Lower lobe of right lung (tissue), 2 donors: ENCODE measurements at regions not wholly inside any gene's neighbourhood (a gene's known extent, or its start where the extent isn't known, plus 50 kb on each side); places are given as distances from the start of the nearest gene placed in this dataset.

Experiments
- ATAC-seq, 2 donors: fragments of 200-7000 bp; cut with Tn5 transposase; one replicate each; pipeline ENCODE4 v1.9.1; 2020 to 2022; ENCODE audit warnings: mild to moderate bottlenecking in 2 of 2, moderate library complexity in 2 of 2
- DNase-seq: peaks from one replicate; pipeline ENCODE4 v3.0.0-alpha.2; 2020
- H3K27ac ChIP-seq: fragments of 200-600 bp; one replicate; pipeline ENCODE4 v1.8.0; 2022
- H3K27me3 ChIP-seq: fragments of 200-600 bp; one replicate; pipeline ENCODE4 v1.8.0; 2022; ENCODE audit warnings: low read depth
- H3K36me3 ChIP-seq: fragments of 200-600 bp; one replicate; pipeline ENCODE4 v1.8.0; 2022; ENCODE audit warnings: mild to moderate bottlenecking
- H3K4me1 ChIP-seq: fragments of 200-600 bp; one replicate; pipeline ENCODE4 v1.8.0; 2022
- H3K4me3 ChIP-seq: fragments of 200-600 bp; one replicate; pipeline ENCODE4 v1.8.0; 2022; ENCODE audit warnings: mild to moderate bottlenecking
- H3K9me3 ChIP-seq: fragments of 200-600 bp; one replicate; pipeline ENCODE4 v1.8.0; 2022
- CTCF ChIP-seq: fragments of 200-600 bp; IDR thresholded peaks from one replicate; pipeline ENCODE4 v1.8.0; 2022; ENCODE audit warnings: antibody characterized with exemption, mild to moderate bottlenecking
- intact Hi-C: fragments of 100-400 bp; cut with DNase I; formaldehyde crosslinking; loops from one replicate; pipeline ENCODE4 v1.11.0; 2022
- donor health status: DM: no; HTN: yes; CAD: no; lungs with severe emphysema.

- no peak for DNase-seq
- no peak for ATAC-seq
- intact Hi-C loops: no loop called here
- H3K27me3 ChIP-seq: no peaks in the 10 kb centered on the region
- no peaks in the 10 kb centered on the region for H3K36me3 ChIP-seq
- no peak overlapping the region for H3K27ac ChIP-seq
- H3K4me3 ChIP-seq: no peak overlapping the region
- no peaks in the 10 kb centered on the region for H3K4me1 ChIP-seq
- no peak for TF ChIP-seq CTCF
- no peaks in the 10 kb centered on the region for H3K9me3 ChIP-seq
Measured at GRCh38 chr10:29941476-29941875, 117.9 kb downstream of the JCAD start.

DNA sequence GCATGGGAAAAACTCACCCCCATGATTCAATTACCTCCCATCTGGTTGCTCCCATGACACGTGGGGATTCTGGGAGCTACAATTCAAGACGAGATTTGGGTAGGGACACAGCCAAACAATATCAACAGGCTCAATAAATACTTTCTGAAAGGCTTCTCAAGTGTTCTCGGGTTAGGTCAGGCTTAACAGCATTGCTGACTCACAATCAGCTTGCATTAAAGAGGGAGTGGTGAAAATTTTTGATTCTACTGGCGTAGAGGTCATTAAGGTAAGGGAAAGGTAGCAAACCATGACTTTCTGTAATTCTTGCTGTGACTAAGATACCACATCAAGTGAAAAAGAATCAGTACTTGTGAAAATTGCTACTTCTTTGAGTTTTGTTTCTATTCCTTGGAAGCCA, 126.4 kb downstream of the JCAD start:
- no peak for TF ChIP-seq CTCF
- H3K36me3 ChIP-seq: no peaks in the 10 kb centered on the region
- H3K27me3 ChIP-seq: no peaks in the 10 kb centered on the region
- ATAC-seq (no peak), DNase-seq (no peak)
- no peaks in the 10 kb centered on the region for H3K4me1 ChIP-seq
- H3K4me3 ChIP-seq: no peak overlapping the region
- H3K27ac ChIP-seq: no peak overlapping the region
- intact Hi-C loops: no loop called here
- H3K9me3 ChIP-seq: peaks cover 2% of the 10 kb centered on the region

- no peak overlapping the region for H3K4me3 ChIP-seq
- no peak for TF ChIP-seq CTCF
- no peaks in the 10 kb centered on the region for H3K4me1 ChIP-seq
- no peak overlapping the region for H3K27ac ChIP-seq
- peaks cover 2% of the 10 kb centered on the region for H3K9me3 ChIP-seq
- no peaks in the 10 kb centered on the region for H3K27me3 ChIP-seq
- H3K36me3 ChIP-seq: no peaks in the 10 kb centered on the region
- DNase-seq (no peak), ATAC-seq (no peak)
- intact Hi-C loops: no loop called here
Measured at GRCh38 chr10:29931833-29932232, 127.6 kb downstream of the JCAD start.

- H3K27me3 ChIP-seq: no peaks in the 10 kb centered on the region
- H3K4me3 ChIP-seq: no peak overlapping the region
- H3K4me1 ChIP-seq: no peaks in the 10 kb centered on the region
- DNase-seq: no peak
- ATAC-seq: no peak
- no peaks in the 10 kb centered on the region for H3K36me3 ChIP-seq
- H3K9me3 ChIP-seq: peaks cover 6% of the 10 kb centered on the region
- H3K27ac ChIP-seq: no peak overlapping the region
- TF ChIP-seq CTCF: no peak
- intact Hi-C loops: no loop called here
Measured at GRCh38 chr10:29929006-29929405, 130.4 kb downstream of the JCAD start.

- intact Hi-C loops: no loop called here
- DNase-seq (no peak), ATAC-seq (no peak)
- Histone ChIP-seq H3K27me3 (no peaks in the 10 kb centered on the region), H3K4me1 (no peaks in the 10 kb centered on the region), H3K9me3 (peaks cover 4% of the 10 kb centered on the region), H3K4me3 (no peak overlapping the region), H3K27ac (no peak overlapping the region), H3K36me3 (no peaks in the 10 kb centered on the region)
- peak; percentile 39 for TF ChIP-seq CTCF
Measured at GRCh38 chr10:29926693-29927048, 132.7 kb downstream of the JCAD start.
